GM18907 (cell line): ENCODE measurements at regions not wholly inside any gene's neighbourhood (a gene's known extent, or its start where the extent isn't known, plus 50 kb on each side); places are given as distances from the start of the nearest gene placed in this dataset.

Source experiments
- ATAC-seq: cut with Tn5 transposase; IDR thresholded peaks from one replicate; pipeline ENCODE4 v1.9.1; 2021; ENCODE audit warnings: mild to moderate bottlenecking, moderate library complexity; ENCODE audit not compliant: unreplicated experiment

- no peak for ATAC-seq
These were observed 269.8 kb upstream of the ADAMTS9 start for GRCh38 chr3:64957408-64958198.

DNA sequence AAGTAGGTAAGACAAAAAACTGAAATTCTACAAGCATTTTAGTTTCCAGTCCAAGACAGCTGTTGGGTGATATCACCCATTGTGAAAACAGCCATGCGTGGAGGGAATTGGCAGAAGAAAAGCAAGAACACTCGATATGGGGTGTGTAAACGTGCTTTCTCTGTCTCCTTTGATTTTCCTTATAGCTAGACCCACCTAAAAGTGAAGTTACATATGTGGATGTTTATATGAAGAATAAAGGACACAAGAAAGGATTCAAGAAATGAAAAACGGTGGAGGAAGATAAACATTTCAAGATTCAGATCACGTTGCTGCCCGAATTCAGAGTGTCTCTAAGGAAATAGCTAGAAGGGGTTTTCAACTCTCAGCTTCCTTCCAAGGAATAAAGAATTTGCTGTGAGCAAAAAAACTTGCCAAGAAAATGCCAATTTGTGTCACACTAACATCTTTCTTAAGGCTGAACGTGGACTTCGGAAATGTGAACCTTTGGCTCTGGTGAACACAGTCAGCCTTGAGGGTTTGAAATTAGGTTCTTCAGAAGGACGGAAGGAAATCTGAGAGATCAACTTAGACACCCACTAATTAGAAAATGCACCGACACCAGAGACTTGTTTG lies 269.0 kb upstream of the ADAMTS9 start:
- no peak for ATAC-seq

- no peak for ATAC-seq
These were observed 267.3 kb upstream of the ADAMTS9 start for GRCh38 chr3:64954995-64955636.

- no peak for ATAC-seq
These were observed 257.4 kb upstream of the ADAMTS9 start for GRCh38 chr3:64945171-64945729.

GRCh38 chr3:64943866-64944265 lies 256.1 kb upstream of the ADAMTS9 start:
- ATAC-seq: no peak

DNA sequence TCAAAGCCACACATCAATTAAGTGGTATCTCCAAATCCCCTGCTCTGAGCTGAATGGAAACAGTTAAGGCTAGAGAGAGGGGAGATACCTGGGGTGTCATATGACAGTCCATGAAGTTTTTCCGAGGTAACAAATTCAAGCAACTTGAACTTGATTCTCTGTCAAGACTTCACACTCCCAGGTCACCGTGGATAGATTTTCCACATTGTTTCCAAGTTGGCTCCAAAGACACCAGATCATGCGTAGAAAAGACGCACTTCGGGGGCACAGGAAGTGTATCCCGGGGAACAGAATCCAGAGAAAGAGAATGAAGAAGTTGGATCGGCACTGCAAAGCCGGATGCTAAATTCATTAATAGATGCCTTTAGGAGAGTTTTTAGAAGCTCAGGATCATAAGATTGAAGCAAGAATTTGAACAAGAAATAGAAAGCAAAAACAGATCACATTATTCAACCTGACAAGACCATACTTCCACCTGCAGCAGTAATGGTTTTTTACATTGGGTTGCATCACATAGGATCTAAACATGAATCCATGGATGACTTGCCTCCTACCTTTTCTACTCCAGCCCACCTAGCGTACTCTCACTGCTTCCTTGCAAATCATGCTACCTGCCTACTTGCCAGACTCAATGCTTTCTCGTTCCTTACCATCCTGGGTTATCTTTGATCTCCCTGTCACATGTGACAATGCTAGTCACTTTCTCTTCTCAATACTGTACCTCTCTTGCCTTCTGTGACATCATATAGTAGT lies 253.0 kb upstream of the ADAMTS9 start:
- ATAC-seq: no peak

- ATAC-seq: no peak
These were observed 252.1 kb upstream of the ADAMTS9 start for GRCh38 chr3:64939747-64940450.

- no peak for ATAC-seq
These were observed 251.5 kb upstream of the ADAMTS9 start for GRCh38 chr3:64939309-64939708.

- ATAC-seq: no peak
These were observed 248.8 kb upstream of the ADAMTS9 start for GRCh38 chr3:64936556-64936955.

DNA sequence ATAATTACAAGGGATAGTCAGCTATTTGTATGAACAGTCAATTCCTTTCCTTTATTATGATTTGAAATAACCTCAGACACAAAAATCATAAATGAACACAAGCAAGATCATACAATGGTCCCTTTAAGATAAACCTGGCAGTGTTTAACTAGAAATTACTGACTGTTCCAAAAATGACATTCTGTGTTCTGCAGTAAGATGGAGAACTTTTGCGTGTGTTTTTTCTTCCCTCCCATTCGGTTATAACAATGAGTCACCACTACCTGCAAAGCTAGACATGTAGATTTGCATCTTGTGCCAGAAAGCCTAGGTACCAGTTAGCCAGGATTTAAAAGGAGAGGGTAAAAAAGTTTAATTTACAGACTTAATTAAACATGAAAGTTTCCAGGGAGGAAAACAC lies 248.2 kb upstream of the ADAMTS9 start:
- ATAC-seq: no peak

DNA sequence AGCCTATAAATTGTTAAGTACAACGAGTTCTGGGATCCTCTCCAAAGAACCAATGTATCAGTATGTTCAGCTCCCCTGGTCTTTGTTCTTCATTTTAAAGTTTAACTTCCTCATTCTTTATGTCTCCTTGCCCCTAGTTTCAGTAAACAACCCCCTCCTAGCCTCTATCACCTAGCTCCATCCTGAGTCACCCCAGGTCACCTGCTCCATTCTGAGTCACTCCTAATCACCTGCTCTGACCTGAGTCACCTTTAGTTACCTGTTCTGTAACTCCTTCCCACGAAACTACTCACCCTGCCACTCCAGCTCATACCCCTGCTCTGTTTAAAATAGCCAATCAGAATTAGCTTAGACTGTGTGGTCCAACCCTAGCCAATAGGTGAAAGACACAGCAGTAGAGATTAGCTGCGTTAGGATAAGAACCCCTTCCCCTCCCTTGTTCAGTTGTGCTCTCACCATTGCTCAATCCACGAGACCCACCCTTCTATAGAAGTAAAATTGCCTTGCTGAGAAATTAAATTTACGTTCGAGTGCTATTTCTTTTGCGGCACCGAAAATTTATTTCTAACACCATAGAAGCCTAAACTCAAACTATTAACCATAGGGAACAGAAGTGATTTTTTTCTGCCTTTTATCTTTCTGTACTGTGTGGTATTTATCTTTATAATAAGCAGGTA lies 245.0 kb upstream of the ADAMTS9 start:
- ATAC-seq: no peak

DNA sequence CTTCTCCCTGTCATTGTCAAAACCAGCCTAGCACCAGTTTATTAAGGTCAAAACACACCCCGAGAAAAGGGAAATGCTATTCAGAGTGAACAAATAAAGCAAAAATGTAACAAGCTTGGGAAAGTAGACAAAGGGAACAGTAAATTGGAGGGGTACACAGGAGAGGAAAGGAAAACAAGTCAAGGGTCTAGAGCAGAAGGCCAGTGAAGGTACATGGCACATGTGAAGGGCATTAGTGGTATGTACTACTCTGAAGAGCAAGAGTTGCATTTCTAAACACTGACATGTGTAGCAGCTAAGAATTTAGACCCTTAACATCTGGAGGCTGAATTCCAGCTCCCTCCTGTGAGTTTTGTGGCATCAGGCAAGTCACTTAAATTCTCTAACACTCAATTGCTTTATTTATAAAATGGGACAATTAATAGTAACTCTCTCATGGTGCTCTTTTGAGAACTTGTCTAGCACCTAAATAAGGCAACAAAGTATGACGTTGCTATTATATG lies 244.3 kb upstream of the ADAMTS9 start:
- ATAC-seq: no peak

DNA sequence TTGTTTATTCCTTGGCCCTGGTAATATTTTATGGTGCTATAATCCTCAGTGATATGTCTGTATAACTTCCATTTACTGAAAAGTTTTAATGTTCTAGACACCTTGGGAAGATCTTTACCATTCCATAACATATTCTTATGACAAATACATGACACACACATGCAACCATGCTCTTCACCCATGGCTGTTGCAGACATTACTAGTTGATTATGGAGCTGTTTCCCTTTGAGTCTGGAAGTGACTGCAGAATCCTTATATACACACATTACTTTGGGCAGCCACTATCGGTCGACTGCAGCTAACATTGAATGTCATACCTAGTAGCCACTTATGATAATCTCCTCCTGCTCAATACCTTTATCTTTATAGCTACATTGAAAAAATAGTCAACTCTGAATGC lies 243.1 kb upstream of the ADAMTS9 start:
- no peak for ATAC-seq

DNA sequence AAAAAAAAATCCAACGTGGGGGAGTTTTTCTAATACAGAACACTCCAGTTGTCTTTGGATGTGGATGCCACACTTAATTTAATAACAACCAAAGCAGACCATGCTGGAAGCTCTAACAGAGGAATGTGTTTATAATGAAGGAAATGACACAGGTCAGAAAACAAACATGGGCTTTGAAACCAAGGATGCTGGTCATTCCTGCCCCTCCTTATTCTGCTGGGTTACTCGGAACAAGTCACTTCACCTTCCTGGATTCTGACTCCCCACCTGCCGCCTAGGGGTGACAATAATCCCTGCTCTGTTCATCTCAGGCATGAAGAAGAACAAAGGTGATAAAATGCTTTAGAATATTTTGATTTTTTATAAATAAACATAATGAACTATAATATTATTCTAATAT lies 240.9 kb upstream of the ADAMTS9 start:
- no peak for ATAC-seq

GRCh38 chr3:64927689-64928088 lies 239.9 kb upstream of the ADAMTS9 start:
- no peak for ATAC-seq

DNA sequence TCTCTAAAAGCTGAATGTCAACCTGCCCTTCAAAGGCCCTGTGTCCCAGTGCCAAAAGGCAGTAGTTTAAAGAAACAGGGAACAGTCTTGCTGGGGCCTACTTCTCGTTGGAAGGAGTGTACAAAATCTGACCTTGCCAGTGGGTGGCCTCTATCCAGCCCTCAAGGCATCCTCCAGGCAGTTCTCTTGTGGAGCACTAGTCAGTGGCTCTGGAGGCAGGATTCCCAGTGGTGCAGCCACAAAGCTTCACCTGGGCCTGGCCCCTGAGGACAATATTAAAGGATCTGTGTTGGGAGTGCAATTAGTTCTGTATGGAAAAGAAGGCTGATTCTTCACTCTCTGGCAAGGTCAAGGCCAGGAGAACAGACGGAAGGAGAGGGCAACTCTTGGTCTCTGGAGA lies 237.8 kb upstream of the ADAMTS9 start:
- ATAC-seq: no peak

DNA sequence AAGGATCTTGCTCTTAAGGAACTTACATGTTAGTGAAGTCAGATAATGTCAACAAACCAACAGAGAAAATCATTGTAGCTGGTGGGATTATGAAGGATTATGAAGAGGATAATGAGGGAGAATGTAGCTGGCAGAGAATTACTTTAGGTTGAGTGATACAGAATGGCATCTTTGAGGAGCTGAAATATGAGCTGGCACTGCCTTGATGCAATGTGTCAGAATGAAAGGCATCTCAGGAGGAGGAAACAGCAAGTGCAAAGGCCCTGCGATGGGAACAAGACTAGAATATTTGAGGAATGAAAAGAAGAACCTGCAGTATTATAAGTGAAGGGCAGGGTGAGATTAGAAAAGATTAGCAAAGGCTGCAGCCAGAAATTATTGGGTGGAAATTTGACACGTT lies 237.2 kb upstream of the ADAMTS9 start:
- no peak for ATAC-seq

- no peak for ATAC-seq
These were observed 234.4 kb upstream of the ADAMTS9 start for GRCh38 chr3:64922213-64922612.

DNA sequence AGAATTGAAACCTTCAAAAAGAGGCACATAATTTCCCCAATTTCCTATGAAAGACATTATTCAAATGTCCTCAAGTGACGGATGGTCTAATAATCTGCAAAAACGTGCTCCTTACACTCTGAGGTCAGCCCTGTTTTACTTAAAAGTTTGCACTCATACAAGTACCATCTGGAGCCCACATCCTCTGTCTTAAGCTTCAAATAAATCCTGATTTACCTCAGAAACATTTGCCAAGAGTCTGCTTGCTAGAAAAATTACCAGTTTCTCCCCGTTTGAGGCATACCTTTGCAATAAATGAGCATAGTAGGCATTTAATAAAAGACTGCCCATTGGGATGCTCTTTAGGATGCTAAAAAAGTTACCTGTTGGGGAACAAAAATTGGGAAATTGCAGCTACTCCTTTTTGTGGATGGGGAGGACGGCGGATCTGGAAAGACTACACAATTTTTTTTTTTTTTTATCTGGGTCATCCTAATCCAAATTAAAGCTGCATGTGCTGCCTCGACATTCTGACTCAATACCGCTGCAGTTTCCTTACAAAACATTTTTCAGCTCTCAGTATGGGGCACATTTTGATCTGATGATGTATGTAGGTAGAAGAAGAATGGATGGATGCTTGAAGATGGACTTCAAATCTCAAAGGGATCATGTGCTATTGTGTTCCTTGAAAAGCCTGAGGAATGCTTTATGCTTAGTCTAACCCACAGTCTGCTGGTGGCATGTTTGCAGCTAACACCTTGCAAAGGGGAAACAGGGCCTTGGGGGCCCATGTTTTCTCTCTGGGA lies 233.7 kb upstream of the ADAMTS9 start:
- ATAC-seq: no peak
